ENCODE measurements at regions not wholly inside any gene's neighbourhood (a gene's known extent, or its start where the extent isn't known, plus 50 kb on each side); places are given as distances from the start of the nearest gene placed in this dataset.
"Not testable (repeated sequence)": the region's sequence is repeated elsewhere in the genome, so short reads cannot be mapped to it uniquely, and the experiment has no call there.

DNA sequence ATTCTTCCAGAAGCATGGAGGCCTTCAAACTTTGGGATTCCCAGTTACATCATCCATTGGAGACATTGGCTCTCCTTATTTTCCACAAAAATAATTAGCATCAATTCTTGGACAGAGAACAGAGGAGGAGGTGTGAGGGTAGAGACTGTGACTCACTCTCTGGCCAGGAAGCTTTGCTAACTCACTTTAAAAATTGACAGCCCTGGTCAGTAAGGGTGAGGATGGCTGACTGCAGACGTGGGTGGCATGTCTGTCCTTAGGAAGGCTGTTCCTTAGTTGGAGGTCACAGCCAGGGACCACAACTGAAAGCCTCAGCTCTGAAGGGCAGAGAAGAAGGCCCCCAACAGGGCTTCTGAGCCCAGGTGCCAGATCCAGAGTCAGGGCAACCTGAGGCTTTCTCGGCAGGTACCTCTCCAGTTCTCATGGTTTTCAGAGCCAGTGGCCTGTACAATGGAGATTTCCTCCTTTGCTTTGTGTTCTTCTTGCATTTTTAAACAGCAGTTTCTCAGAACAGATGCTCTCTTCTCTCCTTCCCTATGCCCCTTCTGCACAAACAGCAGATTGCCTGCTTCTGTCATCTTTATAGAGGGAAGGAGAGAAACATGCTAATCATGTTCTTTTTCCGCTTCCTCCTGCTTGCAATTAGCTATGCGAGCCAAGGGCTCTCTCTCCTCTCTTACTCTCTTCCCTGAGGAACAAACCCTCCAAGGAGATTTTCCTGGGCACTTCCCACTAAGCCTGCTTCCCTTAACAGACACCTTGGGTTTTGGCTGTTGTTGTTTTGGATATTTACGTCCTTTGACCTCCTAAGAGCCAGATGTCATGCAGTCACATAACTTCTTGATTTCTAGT lies 92.5 kb upstream of the ZNF366 start:
- DNase-seq (ENCODE audit: extremely low read depth in 1 of 2, low read depth in 1 of 2), result no peak

DNA sequence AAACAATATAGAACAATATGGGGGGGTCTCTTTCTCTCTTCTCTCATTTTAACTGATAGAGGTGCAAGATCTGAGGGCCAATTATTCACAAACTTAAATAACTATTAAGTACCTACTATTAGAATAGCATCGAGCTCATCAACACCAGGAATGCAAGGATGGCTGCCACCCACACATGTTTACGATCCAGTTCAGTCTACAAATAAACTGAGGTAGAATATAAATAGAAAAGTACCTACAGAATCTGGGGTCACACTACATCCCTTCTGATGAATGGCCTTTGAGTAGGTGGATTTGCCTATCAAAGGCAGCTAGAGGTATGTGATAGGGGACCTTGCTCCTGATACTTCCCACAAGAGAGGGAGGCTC lies 91.8 kb upstream of the ZNF366 start:
- DNase-seq (ENCODE audit: extremely low read depth in 1 of 2, low read depth in 1 of 2), result no peak

DNA sequence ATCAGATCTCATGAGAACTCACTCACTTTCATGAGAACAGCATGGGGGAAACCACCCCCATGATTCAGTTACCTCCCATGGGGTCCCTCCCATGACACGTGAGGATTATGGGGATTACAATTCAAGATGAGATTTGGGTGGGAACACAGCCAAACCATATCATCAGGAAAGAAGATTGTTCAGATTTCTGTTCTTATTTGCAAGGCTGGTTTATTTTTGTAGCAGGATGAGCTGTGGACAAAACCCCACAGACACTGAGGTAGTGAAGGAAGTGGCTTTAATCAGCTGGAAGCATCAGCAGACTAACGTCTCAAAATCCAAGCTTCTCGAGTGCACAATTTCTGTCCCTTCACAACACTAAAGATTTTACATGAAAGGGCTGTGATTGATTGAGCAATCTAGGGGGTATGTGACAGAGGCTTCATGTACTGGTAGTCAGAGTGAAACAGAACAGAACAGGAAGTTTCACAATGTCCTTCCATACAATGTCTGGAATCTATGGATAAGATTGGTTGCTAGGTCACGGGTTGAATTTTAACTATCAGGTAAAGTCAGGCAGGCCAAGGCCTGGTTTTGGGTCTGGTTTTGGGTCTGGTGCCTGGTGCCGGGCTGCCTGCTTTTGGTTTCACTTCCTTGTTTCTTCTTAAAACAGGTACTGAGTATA lies 91.3 kb upstream of the ZNF366 start:
- no peak for DNase-seq (ENCODE audit: extremely low read depth in 1 of 2, low read depth in 1 of 2)

DNA sequence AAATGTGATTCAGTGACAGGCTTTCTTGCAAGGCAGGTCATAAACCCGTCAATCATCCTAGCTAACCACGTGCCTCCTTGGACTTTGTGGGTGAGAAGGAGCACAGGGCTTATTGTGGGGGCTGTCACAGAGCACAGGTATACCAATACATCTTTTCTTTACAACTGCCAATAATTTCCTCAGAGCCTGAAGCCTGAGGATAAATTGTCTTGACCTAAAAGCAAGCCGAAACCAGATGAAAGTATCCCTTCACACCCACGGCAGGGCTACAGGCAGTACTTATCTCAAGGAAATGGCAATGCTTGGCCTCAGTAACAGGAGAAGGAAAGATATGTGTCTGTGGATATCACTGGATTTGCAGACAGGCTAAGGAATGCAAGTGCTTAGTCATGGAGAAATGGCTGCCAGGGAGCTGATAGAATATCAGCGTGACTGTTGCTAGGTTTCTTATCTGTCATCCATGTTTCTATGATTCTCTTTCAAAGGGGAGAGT lies 90.3 kb upstream of the ZNF366 start:
- DNase-seq (ENCODE audit: extremely low read depth in 1 of 2, low read depth in 1 of 2), result no peak

DNA sequence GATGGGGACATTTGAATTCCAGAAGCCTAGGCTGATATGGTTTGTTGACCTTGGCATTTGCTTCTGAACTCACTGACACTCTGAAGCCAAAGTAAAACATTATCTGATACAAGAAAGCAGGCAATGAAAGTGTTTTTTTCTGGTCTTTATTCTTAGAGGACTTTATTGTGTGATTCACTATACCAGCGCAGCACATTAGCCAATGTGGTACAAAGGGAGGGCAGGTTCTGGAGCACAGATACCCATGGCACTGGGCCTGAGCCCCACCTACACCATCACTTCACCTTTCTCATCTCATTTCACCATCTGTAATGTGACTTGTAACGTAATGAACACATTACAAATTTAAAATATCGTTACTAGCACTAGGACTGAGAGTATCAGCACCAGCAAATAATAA lies 89.7 kb upstream of the ZNF366 start:
- no peak for DNase-seq (ENCODE audit: extremely low read depth in 1 of 2, low read depth in 1 of 2)

DNA sequence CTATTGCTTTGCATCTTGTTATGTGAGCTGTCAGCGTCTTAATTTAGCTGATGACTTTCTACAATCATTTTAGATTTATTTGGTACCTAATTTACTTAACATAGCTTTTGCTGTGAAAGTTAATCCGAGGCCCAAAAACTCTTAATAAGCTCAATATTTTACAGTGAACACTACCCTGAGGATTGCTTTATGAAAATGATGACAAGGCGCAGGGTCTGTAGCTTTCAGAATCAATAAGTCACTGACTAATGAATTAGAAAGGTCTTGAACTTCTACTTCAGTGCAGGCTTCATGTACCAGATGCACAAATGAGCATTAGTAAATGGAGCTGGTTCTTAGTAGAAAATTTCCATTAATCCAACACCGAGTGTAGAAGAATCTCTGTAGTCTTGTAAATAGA lies 81.4 kb upstream of the ZNF366 start:
- no peak for DNase-seq (ENCODE audit: extremely low read depth in 1 of 2, low read depth in 1 of 2)

DNA sequence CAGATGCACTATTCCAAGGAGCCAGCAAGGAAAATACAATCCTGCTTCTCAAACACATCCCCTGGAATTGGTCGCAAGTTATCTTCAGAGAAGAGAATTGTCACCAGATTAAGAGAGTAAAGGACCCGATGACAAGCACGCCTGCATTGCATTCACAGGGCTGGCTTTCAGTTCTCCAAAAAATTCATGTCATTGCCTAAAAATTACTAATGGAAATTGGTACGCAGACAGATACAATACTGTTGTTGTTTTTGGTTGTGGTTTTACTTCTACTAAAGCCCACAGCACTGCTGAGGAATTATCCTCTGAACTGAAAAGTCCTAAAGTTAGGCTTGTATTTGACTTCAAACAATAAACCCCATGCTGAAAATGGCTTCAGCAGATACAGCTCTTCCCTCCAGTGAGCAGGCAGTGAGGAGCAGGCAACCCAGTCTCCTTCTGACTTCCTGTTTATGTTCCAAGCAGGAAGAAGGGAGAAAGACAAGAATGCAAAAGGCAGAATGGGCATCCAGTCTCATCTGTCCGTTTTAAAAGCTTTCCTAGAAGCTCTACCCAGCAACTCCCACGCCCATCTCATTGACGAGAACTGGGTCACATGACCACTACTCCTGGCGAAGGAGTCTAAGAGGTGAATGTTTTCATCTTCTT lies 80.6 kb upstream of the ZNF366 start:
- DNase-seq (ENCODE audit: extremely low read depth in 1 of 2, low read depth in 1 of 2), result no peak

DNA sequence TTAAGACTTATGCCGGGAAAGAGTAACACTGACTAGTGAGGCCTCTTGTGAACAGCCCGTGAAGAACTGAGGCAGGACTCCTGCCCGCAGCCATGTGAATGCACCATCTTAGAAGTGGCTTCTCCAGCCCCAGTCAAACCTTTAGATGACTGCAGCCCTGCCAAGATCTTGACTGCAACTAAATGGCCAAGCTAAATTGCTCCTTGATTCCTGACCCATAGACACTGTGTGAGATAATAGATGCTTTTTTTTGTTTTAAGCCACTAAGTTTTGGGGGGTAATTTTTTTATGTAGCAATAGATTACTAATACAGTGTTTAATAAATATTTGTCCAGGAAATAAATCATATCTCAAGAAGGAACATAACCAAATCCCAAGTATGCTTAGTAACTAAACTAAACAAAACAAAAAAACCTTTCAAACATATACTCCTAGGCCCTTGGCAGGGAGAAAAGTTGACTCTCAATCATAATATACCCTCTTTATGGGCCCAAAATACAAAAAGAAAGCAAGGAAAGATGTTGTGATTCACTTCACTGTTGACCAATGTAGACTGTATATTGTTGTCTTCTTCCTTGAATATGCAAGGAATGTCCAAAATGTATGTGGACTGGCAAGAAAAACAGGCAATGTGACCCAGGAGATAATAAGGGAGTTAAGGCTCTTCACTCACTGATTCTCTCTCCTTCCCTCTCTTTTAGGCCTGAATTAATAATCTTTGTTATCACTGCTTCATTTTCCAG lies 79.7 kb upstream of the ZNF366 start:
- DNase-seq (ENCODE audit: extremely low read depth in 1 of 2, low read depth in 1 of 2), result no peak

DNA sequence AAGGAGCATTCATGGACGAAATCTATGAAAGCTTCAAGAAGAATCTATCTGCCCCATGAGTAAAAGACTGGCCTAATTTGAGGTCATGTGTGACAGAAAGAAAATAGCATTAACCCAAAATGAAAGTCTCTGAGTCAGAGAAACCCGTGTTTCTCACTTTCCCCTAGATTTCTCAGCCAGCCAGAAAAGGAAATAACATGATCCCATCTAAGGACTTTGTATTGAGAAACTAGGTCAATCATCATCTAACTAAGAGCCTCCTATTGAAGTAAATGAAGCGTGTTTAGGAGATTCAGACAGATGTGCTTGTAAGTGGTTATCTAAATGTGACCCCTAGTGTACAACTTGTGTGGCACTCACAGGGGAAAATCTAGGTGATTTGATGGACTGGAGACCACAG lies 77.3 kb upstream of the ZNF366 start:
- no peak for DNase-seq (ENCODE audit: extremely low read depth in 1 of 2, low read depth in 1 of 2)

DNA sequence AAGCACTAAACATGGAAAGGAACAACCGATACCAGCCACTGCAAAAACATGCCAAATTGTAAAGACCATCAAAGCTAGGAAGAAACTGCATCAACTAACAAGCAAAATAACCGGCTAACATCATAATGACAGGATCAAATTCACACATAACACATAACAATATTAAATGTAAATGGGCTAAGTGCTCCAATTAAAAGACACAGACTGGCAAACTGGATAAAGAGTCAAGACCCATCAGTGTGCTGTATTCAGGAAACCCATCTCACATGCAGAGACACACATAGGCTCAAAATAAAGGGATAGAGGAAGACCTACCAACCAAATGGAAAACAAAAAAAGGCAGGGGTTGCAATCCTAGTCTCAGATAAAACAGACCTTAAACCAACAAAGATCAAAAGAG lies 72.1 kb upstream of the ZNF366 start:
- DNase-seq (ENCODE audit: extremely low read depth in 1 of 2, low read depth in 1 of 2), result not testable (repeated sequence)

DNA sequence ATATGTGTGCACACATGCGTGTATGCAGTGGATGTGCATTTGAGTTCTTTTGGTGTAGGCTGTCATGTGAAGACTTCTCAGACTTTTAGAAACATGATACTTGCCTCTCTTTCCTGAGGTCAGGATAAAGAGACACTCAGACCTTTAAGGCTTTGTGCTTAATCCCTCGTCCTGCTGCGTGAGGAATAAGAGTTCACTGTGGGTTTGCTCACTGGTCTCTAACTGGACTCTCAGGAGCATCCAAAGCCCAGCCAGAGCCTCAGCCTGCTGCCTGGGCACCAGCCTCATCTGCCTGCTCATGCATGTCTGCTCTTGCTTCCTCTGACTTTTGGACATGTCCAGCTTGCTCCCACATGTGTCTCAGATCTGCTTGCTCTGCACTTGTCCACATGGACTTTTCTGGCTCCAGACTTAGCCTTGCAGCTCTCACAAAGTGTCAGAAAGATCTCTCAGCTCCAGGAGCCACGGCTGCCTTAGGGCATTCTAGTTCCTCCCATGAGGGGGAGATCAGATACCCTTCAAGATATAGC lies 65.1 kb upstream of the ZNF366 start:
- no peak for DNase-seq (ENCODE audit: extremely low read depth in 1 of 2, low read depth in 1 of 2)

DNA sequence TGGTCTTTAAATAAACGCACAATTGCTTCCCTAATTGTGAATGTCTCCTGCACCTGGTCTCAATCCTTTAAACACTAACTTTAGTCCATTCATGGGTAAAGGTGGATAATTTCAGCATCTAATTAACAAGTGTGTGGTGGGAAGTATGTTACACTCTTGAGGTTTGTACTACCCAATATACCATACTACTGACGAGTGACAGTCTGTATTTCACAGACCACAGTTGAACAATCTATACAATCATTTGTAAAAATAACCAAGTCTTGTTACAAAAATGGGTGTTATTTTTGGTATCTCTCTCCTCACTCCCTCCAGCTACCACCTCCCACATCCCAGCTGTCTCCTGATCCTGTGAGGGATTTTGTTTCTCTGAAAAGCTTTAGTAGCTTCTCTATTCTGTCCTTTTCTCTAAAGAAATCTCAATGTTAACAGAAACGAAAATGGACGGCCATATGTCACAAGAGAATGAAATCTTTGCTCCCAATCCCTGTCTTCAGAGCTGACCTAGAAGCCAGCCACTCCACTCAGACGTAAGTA lies 62.3 kb upstream of the ZNF366 start:
- no peak for DNase-seq (ENCODE audit: extremely low read depth in 1 of 2, low read depth in 1 of 2)

DNA sequence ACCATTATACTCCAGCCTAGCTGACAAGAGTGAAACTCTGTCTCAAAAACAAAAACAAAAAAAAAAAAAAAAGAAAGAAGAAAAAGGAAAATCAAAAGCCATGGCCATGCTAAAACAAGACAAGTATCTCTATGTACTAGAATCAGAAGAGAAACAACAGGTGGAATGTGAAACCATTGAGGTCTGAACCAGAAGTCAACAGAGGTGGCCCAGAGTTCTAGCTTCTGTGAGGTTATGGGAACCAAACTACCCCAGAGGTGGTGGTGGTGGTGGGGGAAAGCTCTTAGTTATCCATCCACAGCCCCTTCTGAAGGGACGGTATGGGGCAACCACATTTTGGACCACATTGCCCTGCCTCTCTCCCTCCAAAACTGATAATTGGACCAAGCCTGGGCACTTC lies 59.5 kb upstream of the ZNF366 start:
- no peak for DNase-seq (ENCODE audit: extremely low read depth in 1 of 2, low read depth in 1 of 2)

DNA sequence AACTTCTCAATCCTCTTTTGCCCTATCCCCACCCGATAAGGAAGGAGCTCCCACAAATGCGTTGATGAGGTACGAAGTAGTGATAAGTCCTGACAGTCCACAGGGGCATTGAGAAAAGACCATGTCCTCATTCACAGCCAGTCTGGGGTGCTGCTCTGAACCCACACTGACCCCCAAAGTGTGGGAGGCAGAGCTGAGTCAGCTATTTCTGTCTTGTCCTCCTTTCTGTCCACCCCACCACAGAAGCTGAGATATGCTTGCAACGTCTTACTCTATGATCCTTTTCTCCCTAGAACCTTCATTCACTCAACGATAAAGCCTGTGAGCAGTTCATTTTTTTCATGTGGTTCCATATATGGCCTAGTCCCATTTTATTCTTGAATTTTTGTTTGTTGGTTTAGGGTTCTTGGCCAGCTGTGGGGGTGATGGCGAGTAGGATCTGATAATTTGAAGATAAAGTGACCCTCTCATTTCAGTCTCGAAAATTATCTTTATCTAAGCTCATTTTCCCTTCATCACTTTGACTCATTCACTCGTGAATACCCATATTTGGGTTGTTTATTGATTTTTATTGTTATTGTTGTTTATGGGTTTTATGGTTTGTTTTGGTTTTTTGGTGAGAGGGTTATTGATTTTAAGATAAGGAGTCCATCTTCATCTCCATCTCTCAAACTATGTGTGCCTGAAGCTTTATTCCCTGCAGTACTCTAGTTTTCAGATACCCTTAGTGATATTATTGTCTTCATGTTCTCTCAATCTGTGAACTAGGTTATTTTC lies 58.5 kb upstream of the ZNF366 start:
- DNase-seq (ENCODE audit: extremely low read depth in 1 of 2, low read depth in 1 of 2), result no peak

DNA sequence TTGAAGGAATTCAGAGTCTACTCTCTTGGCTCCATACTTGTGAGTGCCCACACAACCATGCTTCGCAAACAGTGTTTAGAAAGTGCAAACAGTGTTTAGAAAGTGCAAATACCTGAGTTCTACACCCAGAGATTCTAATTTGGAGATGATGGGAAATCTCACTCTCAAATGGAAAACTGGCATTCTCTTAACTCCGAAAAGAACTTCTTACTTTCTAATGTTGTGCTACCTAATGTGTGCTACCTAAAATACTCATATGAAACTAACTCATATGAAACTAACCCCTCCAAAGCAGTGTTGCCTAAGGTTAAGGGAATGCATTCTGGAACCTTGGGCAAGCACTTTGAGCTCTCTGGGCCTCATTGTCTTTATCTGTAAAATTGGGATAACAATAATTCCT lies 55.5 kb upstream of the ZNF366 start:
- DNase-seq (ENCODE audit: extremely low read depth in 1 of 2, low read depth in 1 of 2), result no peak

DNA sequence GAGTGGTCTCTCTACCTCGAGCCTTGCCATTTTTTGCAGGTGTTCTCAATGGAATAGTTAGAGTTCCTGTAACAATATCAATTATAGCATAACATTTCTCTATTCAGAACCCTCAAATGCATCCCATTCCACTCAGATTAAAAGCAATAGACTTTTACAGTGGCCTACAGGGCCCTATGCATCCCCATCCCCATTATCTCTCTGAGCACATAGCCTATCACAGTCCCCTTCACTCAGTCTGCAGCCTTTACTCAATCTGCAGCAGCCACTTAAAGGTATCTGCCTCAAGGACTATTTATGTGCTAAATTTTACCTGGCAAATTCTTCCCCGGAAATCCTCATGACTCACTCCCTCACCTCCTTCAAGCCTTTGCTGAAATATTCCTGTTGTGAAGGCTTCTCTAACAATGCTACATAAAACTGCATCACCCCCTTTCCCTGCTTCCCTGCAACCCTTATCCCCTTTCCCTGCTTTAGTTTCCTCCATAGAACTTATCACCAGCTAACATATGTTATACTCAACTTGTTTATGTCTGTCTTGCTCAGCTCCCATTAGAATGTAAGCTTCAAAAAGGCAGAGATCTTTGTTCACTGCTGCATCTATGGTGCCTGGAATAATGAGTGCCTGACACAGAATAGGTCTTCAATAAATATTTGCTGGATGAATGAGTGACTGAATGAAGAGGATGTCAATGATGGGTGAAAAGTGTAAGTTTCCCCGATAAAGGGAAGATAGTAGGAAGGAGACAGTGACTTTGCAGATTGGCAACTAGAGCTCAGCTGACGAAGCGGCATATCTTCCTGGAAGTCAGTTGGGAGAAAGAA lies 54.1 kb upstream of the ZNF366 start:
- no peak for DNase-seq (ENCODE audit: extremely low read depth in 1 of 2, low read depth in 1 of 2)

DNA sequence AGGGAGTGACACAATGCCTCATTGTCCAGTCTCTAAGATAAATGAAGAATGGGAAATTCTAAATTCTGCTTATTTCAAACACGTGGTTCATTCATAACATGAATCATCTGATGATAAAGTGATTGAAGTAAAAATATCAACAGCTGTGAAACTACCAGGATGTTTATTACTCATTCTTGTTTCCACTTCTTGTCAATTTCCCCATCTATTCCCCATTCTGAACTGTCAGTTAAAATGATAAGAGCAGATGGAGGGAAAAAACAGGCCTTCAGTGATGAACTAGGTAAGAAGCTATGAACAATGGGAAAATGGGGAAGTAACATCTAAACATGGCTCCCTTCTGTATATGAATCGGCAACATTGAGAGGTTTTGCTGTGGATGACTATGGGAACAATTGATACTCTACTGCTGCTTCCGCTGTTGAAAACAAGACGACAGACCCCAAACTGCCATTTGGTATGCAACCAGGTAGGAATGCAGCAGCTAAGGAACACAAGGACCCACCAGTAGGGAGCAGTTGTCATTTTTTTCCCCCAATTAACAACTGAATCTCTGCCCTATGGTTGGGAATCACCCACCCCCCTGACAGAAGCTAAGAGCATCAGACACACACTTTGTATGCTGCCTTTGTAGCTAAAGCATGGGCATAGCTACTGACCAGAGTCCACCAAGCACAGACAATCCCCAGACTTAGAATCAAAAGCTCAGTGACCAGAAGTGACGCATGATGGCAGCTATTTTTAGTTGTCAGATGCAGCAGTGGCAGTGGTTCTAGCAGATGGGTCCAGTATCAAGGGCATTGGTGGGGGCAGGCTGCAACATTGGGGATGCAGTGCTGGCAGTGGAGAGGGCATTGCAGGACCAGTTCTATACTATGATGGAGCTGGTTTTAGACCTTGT lies 52.9 kb upstream of the ZNF366 start:
- DNase-seq (ENCODE audit: extremely low read depth in 1 of 2, low read depth in 1 of 2), result no peak

DNA sequence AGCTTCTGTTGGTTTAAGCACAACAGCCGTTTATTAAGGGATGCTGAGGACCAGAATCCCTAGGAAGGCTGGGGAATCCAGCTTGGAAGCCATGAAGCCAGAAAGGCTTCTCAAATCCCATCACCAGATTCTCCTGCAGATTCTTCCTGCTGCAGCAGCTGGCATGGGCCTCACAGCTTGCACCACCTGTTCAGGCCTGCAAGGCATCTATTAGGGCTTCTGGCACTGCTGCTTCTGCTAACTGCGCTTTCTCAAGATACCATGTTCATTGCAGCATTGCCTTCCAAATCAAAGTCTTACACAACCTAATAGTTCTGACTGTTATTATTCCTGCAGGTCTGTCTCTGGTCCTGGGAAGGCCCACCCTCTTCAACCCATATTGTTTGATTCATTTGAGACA lies 51.2 kb upstream of the ZNF366 start:
- DNase-seq (ENCODE audit: extremely low read depth in 1 of 2, low read depth in 1 of 2), result no peak

All from activated CD8-positive, alpha-beta memory T cell treated with anti-CD3 and anti-CD28 coated beads for 1 hour (primary cell).